ENCODE measurements at regions not wholly inside any gene's neighbourhood (a gene's known extent, or its start where the extent isn't known, plus 50 kb on each side); places are given as distances from the start of the nearest gene placed in this dataset.

DNA sequence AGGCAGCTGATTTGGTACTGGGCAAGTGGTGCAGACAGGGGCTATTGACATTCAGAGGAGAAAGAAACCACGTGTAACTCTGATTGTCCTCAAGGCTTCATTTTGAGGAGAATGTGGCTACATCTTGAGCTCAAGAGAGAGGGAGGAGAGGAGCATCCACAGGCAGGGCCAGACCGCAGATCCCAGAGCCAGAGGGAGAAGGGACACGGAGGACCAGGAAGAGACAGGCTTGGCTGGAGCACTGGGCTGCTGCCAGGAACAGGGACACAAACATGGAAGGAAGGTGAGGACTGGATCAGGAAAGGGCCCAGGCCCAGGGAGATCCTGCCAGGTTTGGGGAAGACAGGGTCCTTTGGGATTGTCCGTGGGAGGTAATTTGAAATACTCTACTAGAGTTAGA lies 158.3 kb downstream of the GPAM start:
- POLR2A ChIA-PET (ENCODE audit: unreplicated experiment): no interaction called here
- Histone ChIP-seq H3K23ac (ENCODE audit: low read depth, low read length) (no peak overlapping the region), H3K18ac (ENCODE audit: low read depth, low read length) (no peak overlapping the region), H3K9ac (ENCODE audit: low read depth, low read length) (no peak overlapping the region), H2BK15ac (ENCODE audit: low read depth, low read length) (no peak overlapping the region), H2AK9ac (replicated peaks; ENCODE audit: low read depth, low read length, poor library complexity) (no peak overlapping the region), H3K4me3 (ENCODE audit: insufficient read depth, low read depth, low read length) (no peak overlapping the region), H2AK5ac (ENCODE audit: low read depth, low read length) (no peak overlapping the region), H3K27ac (ENCODE audit: insufficient read depth, low read length) (no peak overlapping the region), H2BK5ac (ENCODE audit: low read depth, low read length, poor library complexity, severe bottlenecking) (no peak overlapping the region), H2AFZ (replicated peaks; ENCODE audit: low read length, poor library complexity) (no peak overlapping the region), H3K27me3 (ENCODE audit: control insufficient read depth, insufficient read depth, low read length) (no peaks in the 10 kb centered on the region), H3K36me3 (ENCODE audit: control insufficient read depth, insufficient read depth, low read length) (no peaks in the 10 kb centered on the region), H3K79me1 (ENCODE audit: low read depth in 1 of 2, low read length in 2 of 2) (no peaks in the 10 kb centered on the region), H3K4ac (ENCODE audit: low read depth, low read length) (no peak overlapping the region), H3K4me2 (ENCODE audit: low read depth, low read length) (no peak overlapping the region), H4K8ac (ENCODE audit: low read depth in 2 of 2, low read length in 2 of 2) (no peak overlapping the region), H3K4me1 (ENCODE audit: control insufficient read depth, insufficient read depth, low read length) (no peaks in the 10 kb centered on the region), H4K5ac (ENCODE audit: low read depth, low read length) (no peak overlapping the region), H4K20me1 (ENCODE audit: insufficient read depth, low read length) (no peaks in the 10 kb centered on the region), H3K9me3 (ENCODE audit: control insufficient read depth, insufficient read depth, low read length) (peaks cover 22% of the 10 kb centered on the region), H4K91ac (ENCODE audit: insufficient read depth, low read depth, low read length) (no peak overlapping the region), H2BK20ac (ENCODE audit: low read depth, low read length) (no peak overlapping the region), H2BK120ac (ENCODE audit: low read depth, low read length) (no peak overlapping the region), H3K9me1 (ENCODE audit: insufficient read depth, low read length) (no peaks in the 10 kb centered on the region), H3K56ac (ENCODE audit: extremely low read depth, insufficient read depth, low read length) (no peak overlapping the region), H3K14ac (replicated peaks; ENCODE audit: low read depth, low read length) (no peak overlapping the region)
- dilution Hi-C loops (cut with HindIII; ENCODE audit: low sequenced_read_pairs, unreplicated experiment) (no loop called here), intact Hi-C loops (cut with micrococcal nuclease) (no loop called here), in situ Hi-C loops (cut with MboI; ENCODE audit: low sequenced_read_pairs) (no loop called here)
- ATAC-seq (ENCODE audit: low read depth): no peak
- DNase-seq: no peak
- no TSS peak for BruUV-seq (replicated peaks)
- CTCF ChIA-PET: no interaction called here
- 46% methylated on average over 3 of the region's 4 CpGs; no CpG with 5 or more reads in 1 of the 2 experiments for WGBS, 2 experiments (ENCODE audit: extremely low coverage in 2 of 2, insufficient read length in 1 of 2)
- TF ChIP-seq BHLHE40 (IDR thresholded peaks at IDR 0.05; ENCODE audit: low read depth, low read length) (no peak), MXI1 (IDR thresholded peaks at IDR 0.05; ENCODE audit: borderline replicate concordance, low read depth, low read length) (no peak), RFX5 (IDR thresholded peaks at IDR 0.05; ENCODE audit: low read depth, low read length) (no peak), SMC3 (IDR thresholded peaks at IDR 0.05; ENCODE audit: low read depth, low read length) (no peak), RAD21 (IDR thresholded peaks at IDR 0.05; ENCODE audit: low read length) (no peak), CEBPB (IDR thresholded peaks at IDR 0.05; ENCODE audit: low read depth, low read length) (no peak), POLR2A (IDR thresholded peaks at IDR 0.05; ENCODE audit: low read depth, low read length) (no peak)
- TF ChIP-seq, protein P1, sequence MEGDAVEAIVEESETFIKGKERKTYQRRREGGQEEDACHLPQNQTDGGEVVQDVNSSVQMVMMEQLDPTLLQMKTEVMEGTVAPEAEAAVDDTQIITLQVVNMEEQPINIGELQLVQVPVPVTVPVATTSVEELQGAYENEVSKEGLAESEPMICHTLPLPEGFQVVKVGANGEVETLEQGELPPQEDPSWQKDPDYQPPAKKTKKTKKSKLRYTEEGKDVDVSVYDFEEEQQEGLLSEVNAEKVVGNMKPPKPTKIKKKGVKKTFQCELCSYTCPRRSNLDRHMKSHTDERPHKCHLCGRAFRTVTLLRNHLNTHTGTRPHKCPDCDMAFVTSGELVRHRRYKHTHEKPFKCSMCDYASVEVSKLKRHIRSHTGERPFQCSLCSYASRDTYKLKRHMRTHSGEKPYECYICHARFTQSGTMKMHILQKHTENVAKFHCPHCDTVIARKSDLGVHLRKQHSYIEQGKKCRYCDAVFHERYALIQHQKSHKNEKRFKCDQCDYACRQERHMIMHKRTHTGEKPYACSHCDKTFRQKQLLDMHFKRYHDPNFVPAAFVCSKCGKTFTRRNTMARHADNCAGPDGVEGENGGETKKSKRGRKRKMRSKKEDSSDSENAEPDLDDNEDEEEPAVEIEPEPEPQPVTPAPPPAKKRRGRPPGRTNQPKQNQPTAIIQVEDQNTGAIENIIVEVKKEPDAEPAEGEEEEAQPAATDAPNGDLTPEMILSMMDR (conservative IDR thresholded peaks at IDR 0.05; ENCODE audit: low read depth, low read length): no peak
